LNCaP clone FGC (cell line): ENCODE measurements at regions not wholly inside any gene's neighbourhood (a gene's known extent, or its start where the extent isn't known, plus 50 kb on each side); places are given as distances from the start of the nearest gene placed in this dataset.

Experiments used
- DNase-seq: peaks from one replicate; pipeline ENCODE4 v3.0.0-alpha.2; 2011; ENCODE audit warnings: low read depth
- H3K4me3 ChIP-seq: 2 replicates; pipeline ENCODE4 v1.5.1; 2011; ENCODE audit warnings: mild to moderate bottlenecking, low read depth, low read length, control low read depth
- TF ChIP-seq, protein P1 (sequence below): IDR thresholded peaks from 2 replicates; pipeline ENCODE4 v1.5.1; 2012; ENCODE audit warnings: mild to moderate bottlenecking; ENCODE audit not compliant: control insufficient read depth, insufficient read depth; ENCODE audit errors: extremely low read depth

- DNase-seq: no peak
- no peak overlapping the region for H3K4me3 ChIP-seq
- TF ChIP-seq, protein P1, sequence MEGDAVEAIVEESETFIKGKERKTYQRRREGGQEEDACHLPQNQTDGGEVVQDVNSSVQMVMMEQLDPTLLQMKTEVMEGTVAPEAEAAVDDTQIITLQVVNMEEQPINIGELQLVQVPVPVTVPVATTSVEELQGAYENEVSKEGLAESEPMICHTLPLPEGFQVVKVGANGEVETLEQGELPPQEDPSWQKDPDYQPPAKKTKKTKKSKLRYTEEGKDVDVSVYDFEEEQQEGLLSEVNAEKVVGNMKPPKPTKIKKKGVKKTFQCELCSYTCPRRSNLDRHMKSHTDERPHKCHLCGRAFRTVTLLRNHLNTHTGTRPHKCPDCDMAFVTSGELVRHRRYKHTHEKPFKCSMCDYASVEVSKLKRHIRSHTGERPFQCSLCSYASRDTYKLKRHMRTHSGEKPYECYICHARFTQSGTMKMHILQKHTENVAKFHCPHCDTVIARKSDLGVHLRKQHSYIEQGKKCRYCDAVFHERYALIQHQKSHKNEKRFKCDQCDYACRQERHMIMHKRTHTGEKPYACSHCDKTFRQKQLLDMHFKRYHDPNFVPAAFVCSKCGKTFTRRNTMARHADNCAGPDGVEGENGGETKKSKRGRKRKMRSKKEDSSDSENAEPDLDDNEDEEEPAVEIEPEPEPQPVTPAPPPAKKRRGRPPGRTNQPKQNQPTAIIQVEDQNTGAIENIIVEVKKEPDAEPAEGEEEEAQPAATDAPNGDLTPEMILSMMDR: no peak
Measured at GRCh38 chr11:116689413-116690127, 83.2 kb downstream of the BUD13 start.

DNA sequence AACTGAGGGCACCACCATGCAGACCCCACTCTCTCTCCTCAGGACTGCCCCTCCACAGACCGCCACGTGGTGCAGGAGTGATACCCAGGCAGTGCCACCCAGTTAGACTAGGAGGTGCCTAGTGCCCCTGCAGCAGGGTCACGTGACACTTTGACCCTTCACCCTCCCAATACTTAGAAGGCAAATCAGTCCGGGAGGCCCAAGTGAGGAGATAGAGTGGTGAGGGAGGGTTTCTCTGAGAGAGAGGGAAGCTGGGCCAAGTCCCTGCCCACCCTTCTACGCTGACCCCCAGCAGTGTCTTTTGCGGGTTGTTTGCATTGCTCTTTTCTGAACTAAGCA lies 84.6 kb downstream of the BUD13 start:
- TF ChIP-seq, protein P1: no peak
- no peak overlapping the region for H3K4me3 ChIP-seq
- DNase-seq: no peak

GRCh38 chr11:116687458-116688201 lies 85.2 kb downstream of the BUD13 start:
- DNase-seq: no peak
- TF ChIP-seq, protein P1: no peak
- no peak overlapping the region for H3K4me3 ChIP-seq

GRCh38 chr11:116686866-116687265 lies 85.9 kb downstream of the BUD13 start:
- DNase-seq: no peak
- TF ChIP-seq, protein P1: no peak
- H3K4me3 ChIP-seq: no peak overlapping the region

- no peak overlapping the region for H3K4me3 ChIP-seq
- DNase-seq: no peak
- TF ChIP-seq, protein P1: no peak
Measured at GRCh38 chr11:116683982-116684381, 88.8 kb downstream of the BUD13 start.

- TF ChIP-seq, protein P1: no peak
- no peak overlapping the region for H3K4me3 ChIP-seq
- no peak for DNase-seq
Measured at GRCh38 chr11:116680349-116681125, 92.2 kb downstream of the BUD13 start.
